GM12873 (cell line): ENCODE measurements at regions not wholly inside any gene's neighbourhood (a gene's known extent, or its start where the extent isn't known, plus 50 kb on each side); places are given as distances from the start of the nearest gene placed in this dataset.

Source experiments
- CTCF ChIP-seq: IDR thresholded peaks from 2 replicates; pipeline ENCODE4 v1.5.1; 2012; ENCODE audit warnings: low read depth, mild to moderate bottlenecking, moderate library complexity, low read length, control low read depth; ENCODE audit not compliant: insufficient read depth; ENCODE audit errors: missing control alignments

DNA sequence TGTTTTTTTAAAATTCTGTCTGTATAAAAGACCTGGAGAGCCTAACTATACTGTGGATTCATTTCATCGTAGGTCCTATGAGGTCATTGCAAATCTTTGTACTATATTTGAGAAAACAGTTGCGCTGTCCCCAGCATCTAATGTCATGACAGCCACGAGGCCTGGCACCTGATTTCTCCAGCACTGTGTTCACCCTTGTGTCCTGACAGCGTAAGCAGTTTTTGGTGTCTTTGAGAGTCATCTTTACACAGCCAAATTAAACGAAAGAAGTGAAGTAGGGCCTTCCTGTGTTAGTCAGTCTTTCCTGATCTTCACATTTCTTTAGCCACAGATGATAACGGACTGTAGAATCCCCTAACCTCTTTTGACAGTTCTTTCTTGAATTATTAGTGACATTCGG lies 70.6 kb upstream of the PHACTR2 start:
- no peak for TF ChIP-seq CTCF

- TF ChIP-seq CTCF, result no peak
These were observed 71.8 kb upstream of the PHACTR2 start for GRCh38 chr6:143605906-143606521.

DNA sequence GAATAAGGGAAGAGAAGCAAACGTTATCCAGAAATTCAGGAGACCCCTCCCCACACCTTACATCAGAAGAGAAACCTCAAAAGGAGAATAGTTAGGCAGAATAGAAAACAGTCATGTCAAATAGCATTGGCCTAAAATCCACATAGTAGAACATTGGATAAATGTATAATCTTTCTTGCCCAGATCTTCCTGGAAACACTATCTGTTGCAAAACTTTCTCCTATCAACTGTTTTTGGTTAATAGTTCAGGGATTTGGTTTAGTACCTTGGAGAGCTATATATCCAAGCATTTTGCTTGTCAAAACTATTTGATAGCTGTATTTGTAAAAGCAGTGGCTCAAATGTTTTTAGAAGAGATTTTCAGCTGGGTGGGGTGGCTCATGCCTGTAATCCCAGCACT lies 74.3 kb upstream of the PHACTR2 start:
- TF ChIP-seq CTCF, result no peak

DNA sequence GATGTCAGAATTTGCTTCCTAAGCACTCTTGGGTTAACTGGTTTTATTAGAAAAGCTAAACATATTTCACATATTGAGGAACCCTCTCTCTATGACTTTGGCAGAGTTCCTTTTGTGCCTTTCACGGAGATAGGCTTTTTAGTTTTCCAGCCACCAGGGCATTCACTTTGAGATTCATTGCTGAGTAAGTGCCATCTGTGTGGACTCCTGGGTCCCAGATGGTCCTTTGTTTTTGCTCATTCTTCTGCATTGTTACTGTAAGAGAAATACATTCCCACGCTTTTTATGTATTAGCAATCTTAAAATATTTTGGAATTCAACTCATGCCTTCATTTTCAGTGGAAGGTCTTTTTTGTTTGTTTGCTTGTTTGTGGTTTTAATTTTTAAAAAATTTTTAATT lies 76.3 kb upstream of the PHACTR2 start:
- no peak for TF ChIP-seq CTCF

DNA sequence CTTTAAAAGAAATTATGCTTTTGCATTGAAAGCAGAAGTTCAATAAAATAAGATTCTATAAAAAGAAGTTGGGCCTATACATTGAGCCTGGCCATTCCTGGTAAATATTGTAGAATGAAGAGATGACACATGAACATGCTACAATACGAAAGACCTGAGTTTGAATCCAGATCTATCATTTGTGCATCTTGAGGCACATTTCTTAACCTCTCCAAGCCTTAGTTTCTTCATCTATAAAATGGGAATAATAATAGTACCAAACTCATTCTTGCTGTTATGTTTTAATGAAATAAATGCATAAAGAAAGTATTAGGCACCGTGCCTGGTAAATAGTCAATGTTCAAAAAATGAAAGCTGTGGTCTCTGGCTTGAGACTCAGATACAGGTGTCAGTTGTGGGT lies 76.9 kb upstream of the PHACTR2 start:
- no peak for TF ChIP-seq CTCF

- TF ChIP-seq CTCF, result no peak
These were observed 79.2 kb upstream of the PHACTR2 start for GRCh38 chr6:143598466-143599080.

- TF ChIP-seq CTCF, result no peak
These were observed 80.9 kb upstream of the PHACTR2 start for GRCh38 chr6:143596866-143597265.
